WTC11 (cell line): ENCODE measurements at regions not wholly inside any gene's neighbourhood (a gene's known extent, or its start where the extent isn't known, plus 50 kb on each side); places are given as distances from the start of the nearest gene placed in this dataset.

ENCODE experiments used
- ATAC-seq: fragments of 200-7000 bp; cut with Tn5 transposase; 2 replicates; pipeline ENCODE4 v1.10.0; 2021; ENCODE audit warnings: mild to moderate bottlenecking, moderate library complexity
- CTCF ChIA-PET: fragments of 300-600 bp; sonication (Branson Sonifier 250); formaldehyde crosslinking; loops from one replicate; lab custom pipeline; 2021; ENCODE audit warnings: antibody characterized with exemption; lab: Charles Lee
- POLR2A ChIA-PET: fragments of 350-600 bp; sonication (Branson Sonifier 250); formaldehyde crosslinking; loops from one replicate; lab custom pipeline; 2021; ENCODE audit warnings: antibody characterized with exemption; lab: Charles Lee
- DNase-seq: peaks from one replicate; pipeline ENCODE4 v3.0.0; 2021; ENCODE audit warnings: low spot score
- H3K27ac Mint-ChIP-seq: 2 replicates; pipeline ENCODE4 v1.8.0; 2021; ENCODE audit warnings: mixed read lengths
- H3K27me3 Mint-ChIP-seq: 2 replicates; pipeline ENCODE4 v1.8.0; 2021; ENCODE audit warnings: low read depth, mild to moderate bottlenecking, moderate library complexity, mixed read lengths
- H3K36me3 Mint-ChIP-seq: 2 replicates; pipeline ENCODE4 v1.8.0; 2021; ENCODE audit warnings: mixed read lengths
- H3K4me1 Mint-ChIP-seq: 2 replicates; pipeline ENCODE4 v1.8.0; 2022; ENCODE audit warnings: mixed read lengths
- H3K4me3 Mint-ChIP-seq: 2 replicates; pipeline ENCODE4 v1.8.0; 2021; ENCODE audit warnings: mild to moderate bottlenecking, moderate library complexity, mixed read lengths
- H3K9me3 Mint-ChIP-seq: 2 replicates; pipeline ENCODE4 v1.8.0; 2021; ENCODE audit warnings: mixed read lengths
- ATF1 ChIP-seq: sonication (generic); formaldehyde crosslinking; IDR thresholded peaks from 2 replicates; pipeline ENCODE4 v1.8.1; 2023; ENCODE audit warnings: mild to moderate bottlenecking, moderate library complexity, missing genetic modification reagents
- ETV6 ChIP-seq: sonication (generic); formaldehyde crosslinking; IDR thresholded peaks from 2 replicates; pipeline ENCODE4 v1.8.1; 2022; ENCODE audit warnings: mild to moderate bottlenecking, missing genetic modification reagents
- KAT7 ChIP-seq: sonication (generic); formaldehyde crosslinking; IDR thresholded peaks from 2 replicates; pipeline ENCODE4 v1.8.1; 2023; ENCODE audit warnings: missing genetic modification reagents, mild to moderate bottlenecking, borderline replicate concordance
- NFATC4 ChIP-seq: fragments of 250-450 bp; sonication (Bioruptor Pico); IDR thresholded peaks from 2 replicates; pipeline ENCODE4 v1.9.0; 2021; ENCODE audit warnings: mild to moderate bottlenecking
- SMAD4 ChIP-seq: sonication (generic); formaldehyde crosslinking; IDR thresholded peaks from 2 replicates; pipeline ENCODE4 v1.8.0; 2022; ENCODE audit warnings: mild to moderate bottlenecking, missing genetic modification reagents
- SP1 ChIP-seq: sonication (generic); formaldehyde crosslinking; conservative IDR thresholded peaks from 2 replicates; pipeline ENCODE4 v1.8.1; 2022; ENCODE audit warnings: missing genetic modification reagents
- TP53 ChIP-seq: sonication (generic); formaldehyde crosslinking; IDR thresholded peaks from 2 replicates; pipeline ENCODE4 v1.8.1; 2023; ENCODE audit warnings: mild to moderate bottlenecking, missing genetic modification reagents
- ZNF232 ChIP-seq: sonication (generic); formaldehyde crosslinking; IDR thresholded peaks from 2 replicates; pipeline ENCODE4 v1.8.0; 2022; ENCODE audit warnings: mild to moderate bottlenecking, missing genetic modification reagents
- ZNF423 ChIP-seq: fragments of 250-450 bp; sonication (Bioruptor Pico); IDR thresholded peaks from 2 replicates; pipeline ENCODE4 v2.1.2; 2022; ENCODE audit warnings: mild to moderate bottlenecking, moderate library complexity
- ZNF671 ChIP-seq: fragments of 250-450 bp; sonication (Bioruptor Pico); IDR thresholded peaks from 2 replicates; pipeline ENCODE4 v1.8.0; 2021; ENCODE audit warnings: mild to moderate bottlenecking
- TF ChIP-seq, protein P1 (sequence below): fragments of 250-450 bp; sonication (Bioruptor Pico); IDR thresholded peaks from 2 replicates; pipeline ENCODE4 v2.1.2; 2022; ENCODE audit warnings: mild to moderate bottlenecking, moderate library complexity
- TF ChIP-seq, protein P2 (sequence below): sonication (generic); formaldehyde crosslinking; IDR thresholded peaks from 2 replicates; pipeline ENCODE4 v1.8.1; 2023; ENCODE audit warnings: mild to moderate bottlenecking, missing genetic modification reagents, borderline replicate concordance
- TF ChIP-seq, protein P3 (sequence below): sonication (generic); formaldehyde crosslinking; IDR thresholded peaks from 2 replicates; pipeline ENCODE4 v1.8.0; 2022; ENCODE audit warnings: mild to moderate bottlenecking, missing genetic modification reagents
- TF ChIP-seq, protein P4 (sequence below): fragments of 200-600 bp; IDR thresholded peaks from 2 replicates; pipeline ENCODE4 v1.8.0; 2022; ENCODE audit warnings: antibody characterized with exemption
- TF ChIP-seq, protein P5 (sequence below): sonication (generic); formaldehyde crosslinking; IDR thresholded peaks from 2 replicates; pipeline ENCODE4 v1.8.0; 2022; ENCODE audit warnings: mild to moderate bottlenecking, missing genetic modification reagents
- TF ChIP-seq, protein P6 (sequence below): sonication (generic); formaldehyde crosslinking; IDR thresholded peaks from 2 replicates; pipeline ENCODE4 v1.8.1; 2022; ENCODE audit warnings: mild to moderate bottlenecking, missing genetic modification reagents, moderate library complexity, borderline replicate concordance
- TF ChIP-seq, protein P7 (sequence below): sonication (generic); formaldehyde crosslinking; IDR thresholded peaks from 2 replicates; pipeline ENCODE4 v1.8.1; 2022; ENCODE audit warnings: missing genetic modification reagents, borderline replicate concordance
- TF ChIP-seq, protein P8 (sequence below): fragments of 250-450 bp; sonication (Bioruptor Pico); conservative IDR thresholded peaks from 2 replicates; pipeline ENCODE4 v1.9.0; 2021; ENCODE audit warnings: mild to moderate bottlenecking

DNA sequence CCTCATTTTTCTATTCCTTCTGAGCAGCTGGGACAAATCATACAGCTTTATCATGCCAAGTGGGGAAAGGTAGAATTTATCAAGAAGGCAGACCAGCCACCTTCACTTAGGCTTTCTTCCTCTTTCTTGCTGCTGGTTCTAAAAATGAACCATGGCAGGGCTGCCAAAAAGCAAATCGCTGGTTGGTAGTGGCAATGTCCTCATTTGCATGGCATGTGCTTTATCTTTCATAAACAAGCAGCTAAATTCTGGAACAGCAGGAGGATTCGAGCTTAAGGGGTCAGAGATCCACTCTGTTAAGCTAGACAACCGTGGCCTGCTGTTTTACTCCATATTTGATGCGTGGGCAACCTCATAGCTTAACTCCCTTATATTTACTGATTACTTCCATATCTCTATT lies 91.3 kb downstream of the RPE65 start:
- no peak for ATAC-seq
- H3K4me1 Mint-ChIP-seq = peaks cover 12% of the 10 kb centered on the region
- DNase-seq = no peak
- no peak overlapping the region for H3K4me3 Mint-ChIP-seq
- TF ChIP-seq, protein P1, sequence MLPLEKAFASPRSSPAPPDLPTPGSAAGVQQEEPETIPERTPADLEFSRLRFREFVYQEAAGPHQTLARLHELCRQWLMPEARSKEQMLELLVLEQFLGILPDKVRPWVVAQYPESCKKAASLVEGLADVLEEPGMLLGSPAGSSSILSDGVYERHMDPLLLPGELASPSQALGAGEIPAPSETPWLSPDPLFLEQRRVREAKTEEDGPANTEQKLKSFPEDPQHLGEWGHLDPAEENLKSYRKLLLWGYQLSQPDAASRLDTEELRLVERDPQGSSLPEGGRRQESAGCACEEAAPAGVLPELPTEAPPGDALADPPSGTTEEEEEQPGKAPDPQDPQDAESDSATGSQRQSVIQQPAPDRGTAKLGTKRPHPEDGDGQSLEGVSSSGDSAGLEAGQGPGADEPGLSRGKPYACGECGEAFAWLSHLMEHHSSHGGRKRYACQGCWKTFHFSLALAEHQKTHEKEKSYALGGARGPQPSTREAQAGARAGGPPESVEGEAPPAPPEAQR (CRISPR knock-in tag) = no peak
- TF ChIP-seq, protein P2, sequence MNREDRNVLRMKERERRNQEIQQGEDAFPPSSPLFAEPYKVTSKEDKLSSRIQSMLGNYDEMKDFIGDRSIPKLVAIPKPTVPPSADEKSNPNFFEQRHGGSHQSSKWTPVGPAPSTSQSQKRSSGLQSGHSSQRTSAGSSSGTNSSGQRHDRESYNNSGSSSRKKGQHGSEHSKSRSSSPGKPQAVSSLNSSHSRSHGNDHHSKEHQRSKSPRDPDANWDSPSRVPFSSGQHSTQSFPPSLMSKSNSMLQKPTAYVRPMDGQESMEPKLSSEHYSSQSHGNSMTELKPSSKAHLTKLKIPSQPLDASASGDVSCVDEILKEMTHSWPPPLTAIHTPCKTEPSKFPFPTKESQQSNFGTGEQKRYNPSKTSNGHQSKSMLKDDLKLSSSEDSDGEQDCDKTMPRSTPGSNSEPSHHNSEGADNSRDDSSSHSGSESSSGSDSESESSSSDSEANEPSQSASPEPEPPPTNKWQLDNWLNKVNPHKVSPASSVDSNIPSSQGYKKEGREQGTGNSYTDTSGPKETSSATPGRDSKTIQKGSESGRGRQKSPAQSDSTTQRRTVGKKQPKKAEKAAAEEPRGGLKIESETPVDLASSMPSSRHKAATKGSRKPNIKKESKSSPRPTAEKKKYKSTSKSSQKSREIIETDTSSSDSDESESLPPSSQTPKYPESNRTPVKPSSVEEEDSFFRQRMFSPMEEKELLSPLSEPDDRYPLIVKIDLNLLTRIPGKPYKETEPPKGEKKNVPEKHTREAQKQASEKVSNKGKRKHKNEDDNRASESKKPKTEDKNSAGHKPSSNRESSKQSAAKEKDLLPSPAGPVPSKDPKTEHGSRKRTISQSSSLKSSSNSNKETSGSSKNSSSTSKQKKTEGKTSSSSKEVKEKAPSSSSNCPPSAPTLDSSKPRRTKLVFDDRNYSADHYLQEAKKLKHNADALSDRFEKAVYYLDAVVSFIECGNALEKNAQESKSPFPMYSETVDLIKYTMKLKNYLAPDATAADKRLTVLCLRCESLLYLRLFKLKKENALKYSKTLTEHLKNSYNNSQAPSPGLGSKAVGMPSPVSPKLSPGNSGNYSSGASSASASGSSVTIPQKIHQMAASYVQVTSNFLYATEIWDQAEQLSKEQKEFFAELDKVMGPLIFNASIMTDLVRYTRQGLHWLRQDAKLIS (CRISPR knock-in tag) = no peak
- TF ChIP-seq, protein P3, sequence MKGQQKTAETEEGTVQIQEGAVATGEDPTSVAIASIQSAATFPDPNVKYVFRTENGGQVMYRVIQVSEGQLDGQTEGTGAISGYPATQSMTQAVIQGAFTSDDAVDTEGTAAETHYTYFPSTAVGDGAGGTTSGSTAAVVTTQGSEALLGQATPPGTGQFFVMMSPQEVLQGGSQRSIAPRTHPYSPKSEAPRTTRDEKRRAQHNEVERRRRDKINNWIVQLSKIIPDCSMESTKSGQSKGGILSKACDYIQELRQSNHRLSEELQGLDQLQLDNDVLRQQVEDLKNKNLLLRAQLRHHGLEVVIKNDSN (CRISPR knock-in tag) = no peak
- TF ChIP-seq KAT7 (CRISPR knock-in tag) = no peak
- no peak for TF ChIP-seq TP53 (CRISPR knock-in tag)
- TF ChIP-seq ZNF671 (CRISPR knock-in tag) = no peak
- no peak for TF ChIP-seq ZNF423 (CRISPR knock-in tag)
- TF ChIP-seq ZNF232 (CRISPR knock-in tag) = no peak
- no peak for TF ChIP-seq ETV6 (CRISPR knock-in tag)
- no peak for TF ChIP-seq SP1 (CRISPR knock-in tag)
- TF ChIP-seq NFATC4 (CRISPR knock-in tag) = no peak
- TF ChIP-seq, all 79 proteins: peak for 0
- Mint-ChIP-seq H3K27me3 (no peaks in the 10 kb centered on the region; the same call in 1 of the 2 replicates), H3K36me3 (no peaks in the 10 kb centered on the region), H3K9me3 (no peaks in the 10 kb centered on the region), H3K27ac (no peak overlapping the region)
- POLR2A ChIA-PET = interaction anchor here (0.6 kb wide), 1 partner anchor 238 kb away, joined by 3 read pairs; no protein-coding TSS in a partner anchor
- CTCF ChIA-PET = interaction anchor here (0.8 to 1.9 kb wide), 2 partner anchors 16 to 242 kb away, joined by 3 to 6 read pairs; no protein-coding TSS in a partner anchor

DNA sequence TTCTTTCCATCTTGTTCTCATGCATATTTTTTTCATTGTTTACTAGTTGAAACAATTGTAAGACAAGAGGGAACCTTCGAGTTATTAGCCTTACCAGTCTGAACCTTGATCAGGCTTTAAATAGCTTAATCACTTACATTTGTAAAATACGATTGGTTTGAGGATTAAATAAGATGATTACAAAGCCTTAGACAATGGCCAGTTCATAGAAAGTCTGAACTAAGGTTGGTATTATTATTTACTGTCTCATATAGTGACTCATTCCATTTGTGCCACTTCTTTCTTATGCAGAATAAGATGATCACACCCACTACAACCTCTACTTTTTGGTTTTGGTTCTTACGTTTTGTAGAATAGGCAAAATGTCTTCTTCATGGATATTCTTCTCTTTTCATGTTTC lies 94.1 kb downstream of the RPE65 start:
- TF ChIP-seq ATF1 (CRISPR knock-in tag) (no peak), SMAD4 (CRISPR knock-in tag) (no peak)
- TF ChIP-seq, protein P4, sequence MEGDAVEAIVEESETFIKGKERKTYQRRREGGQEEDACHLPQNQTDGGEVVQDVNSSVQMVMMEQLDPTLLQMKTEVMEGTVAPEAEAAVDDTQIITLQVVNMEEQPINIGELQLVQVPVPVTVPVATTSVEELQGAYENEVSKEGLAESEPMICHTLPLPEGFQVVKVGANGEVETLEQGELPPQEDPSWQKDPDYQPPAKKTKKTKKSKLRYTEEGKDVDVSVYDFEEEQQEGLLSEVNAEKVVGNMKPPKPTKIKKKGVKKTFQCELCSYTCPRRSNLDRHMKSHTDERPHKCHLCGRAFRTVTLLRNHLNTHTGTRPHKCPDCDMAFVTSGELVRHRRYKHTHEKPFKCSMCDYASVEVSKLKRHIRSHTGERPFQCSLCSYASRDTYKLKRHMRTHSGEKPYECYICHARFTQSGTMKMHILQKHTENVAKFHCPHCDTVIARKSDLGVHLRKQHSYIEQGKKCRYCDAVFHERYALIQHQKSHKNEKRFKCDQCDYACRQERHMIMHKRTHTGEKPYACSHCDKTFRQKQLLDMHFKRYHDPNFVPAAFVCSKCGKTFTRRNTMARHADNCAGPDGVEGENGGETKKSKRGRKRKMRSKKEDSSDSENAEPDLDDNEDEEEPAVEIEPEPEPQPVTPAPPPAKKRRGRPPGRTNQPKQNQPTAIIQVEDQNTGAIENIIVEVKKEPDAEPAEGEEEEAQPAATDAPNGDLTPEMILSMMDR = no peak
- TF ChIP-seq, protein P5, sequence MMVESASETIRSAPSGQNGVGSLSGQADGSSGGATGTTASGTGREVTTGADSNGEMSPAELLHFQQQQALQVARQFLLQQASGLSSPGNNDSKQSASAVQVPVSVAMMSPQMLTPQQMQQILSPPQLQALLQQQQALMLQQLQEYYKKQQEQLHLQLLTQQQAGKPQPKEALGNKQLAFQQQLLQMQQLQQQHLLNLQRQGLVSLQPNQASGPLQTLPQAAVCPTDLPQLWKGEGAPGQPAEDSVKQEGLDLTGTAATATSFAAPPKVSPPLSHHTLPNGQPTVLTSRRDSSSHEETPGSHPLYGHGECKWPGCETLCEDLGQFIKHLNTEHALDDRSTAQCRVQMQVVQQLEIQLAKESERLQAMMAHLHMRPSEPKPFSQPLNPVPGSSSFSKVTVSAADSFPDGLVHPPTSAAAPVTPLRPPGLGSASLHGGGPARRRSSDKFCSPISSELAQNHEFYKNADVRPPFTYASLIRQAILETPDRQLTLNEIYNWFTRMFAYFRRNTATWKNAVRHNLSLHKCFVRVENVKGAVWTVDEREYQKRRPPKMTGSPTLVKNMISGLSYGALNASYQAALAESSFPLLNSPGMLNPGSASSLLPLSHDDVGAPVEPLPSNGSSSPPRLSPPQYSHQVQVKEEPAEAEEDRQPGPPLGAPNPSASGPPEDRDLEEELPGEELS (CRISPR knock-in tag) = no peak
- TF ChIP-seq, protein P6, sequence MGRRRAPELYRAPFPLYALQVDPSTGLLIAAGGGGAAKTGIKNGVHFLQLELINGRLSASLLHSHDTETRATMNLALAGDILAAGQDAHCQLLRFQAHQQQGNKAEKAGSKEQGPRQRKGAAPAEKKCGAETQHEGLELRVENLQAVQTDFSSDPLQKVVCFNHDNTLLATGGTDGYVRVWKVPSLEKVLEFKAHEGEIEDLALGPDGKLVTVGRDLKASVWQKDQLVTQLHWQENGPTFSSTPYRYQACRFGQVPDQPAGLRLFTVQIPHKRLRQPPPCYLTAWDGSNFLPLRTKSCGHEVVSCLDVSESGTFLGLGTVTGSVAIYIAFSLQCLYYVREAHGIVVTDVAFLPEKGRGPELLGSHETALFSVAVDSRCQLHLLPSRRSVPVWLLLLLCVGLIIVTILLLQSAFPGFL (CRISPR knock-in tag) = no peak
- TF ChIP-seq, protein P7, sequence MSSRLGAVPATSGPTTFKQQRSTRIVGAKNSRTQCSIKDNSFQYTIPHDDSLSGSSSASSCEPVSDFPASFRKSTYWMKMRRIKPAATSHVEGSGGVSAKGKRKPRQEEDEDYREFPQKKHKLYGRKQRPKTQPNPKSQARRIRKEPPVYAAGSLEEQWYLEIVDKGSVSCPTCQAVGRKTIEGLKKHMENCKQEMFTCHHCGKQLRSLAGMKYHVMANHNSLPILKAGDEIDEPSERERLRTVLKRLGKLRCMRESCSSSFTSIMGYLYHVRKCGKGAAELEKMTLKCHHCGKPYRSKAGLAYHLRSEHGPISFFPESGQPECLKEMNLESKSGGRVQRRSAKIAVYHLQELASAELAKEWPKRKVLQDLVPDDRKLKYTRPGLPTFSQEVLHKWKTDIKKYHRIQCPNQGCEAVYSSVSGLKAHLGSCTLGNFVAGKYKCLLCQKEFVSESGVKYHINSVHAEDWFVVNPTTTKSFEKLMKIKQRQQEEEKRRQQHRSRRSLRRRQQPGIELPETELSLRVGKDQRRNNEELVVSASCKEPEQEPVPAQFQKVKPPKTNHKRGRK (CRISPR knock-in tag) = no peak
- TF ChIP-seq, protein P8, sequence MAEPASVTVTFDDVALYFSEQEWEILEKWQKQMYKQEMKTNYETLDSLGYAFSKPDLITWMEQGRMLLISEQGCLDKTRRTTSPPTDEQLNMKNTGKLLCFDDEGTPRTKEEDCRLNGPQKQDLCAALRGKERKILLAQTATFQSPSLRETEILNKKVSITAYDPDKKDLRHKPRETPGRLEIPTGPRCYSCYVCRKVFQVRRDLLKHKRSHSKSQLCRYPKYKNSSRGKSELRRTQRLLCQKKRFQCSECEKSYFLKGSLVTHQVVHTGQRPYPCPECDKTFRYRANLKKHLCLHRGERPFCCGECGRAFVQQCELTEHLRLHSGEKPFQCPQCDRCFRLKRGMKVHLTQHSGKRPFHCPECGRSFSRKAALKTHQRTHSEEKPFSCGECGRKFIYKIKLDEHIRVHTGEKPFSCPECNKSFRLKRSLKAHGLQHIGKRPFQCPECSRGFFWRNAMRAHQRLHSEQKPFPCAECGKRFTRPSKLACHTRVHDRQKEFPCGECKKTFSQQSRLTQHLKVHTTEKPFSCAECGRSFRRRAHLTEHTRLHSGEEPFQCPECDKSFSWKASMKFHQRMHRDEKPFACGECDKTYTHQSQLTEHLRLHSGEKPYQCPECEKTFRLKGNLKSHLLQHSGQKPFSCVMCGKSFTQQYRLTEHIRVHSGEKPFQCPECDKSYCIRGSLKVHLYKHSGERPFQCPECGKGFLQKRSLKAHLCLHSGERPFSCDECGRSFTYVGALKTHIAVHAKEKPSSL (CRISPR knock-in tag) = no peak
- Mint-ChIP-seq H3K4me3 (no peak overlapping the region), H3K36me3 (no peaks in the 10 kb centered on the region), H3K9me3 (no peaks in the 10 kb centered on the region), H3K27ac (no peak overlapping the region), H3K4me1 (peaks cover 12% of the 10 kb centered on the region), H3K27me3 (no peaks in the 10 kb centered on the region; the same call in 1 of the 2 replicates)
- ChIA-PET POLR2A (no interaction called here), CTCF (interaction anchor here (1.6 to 2.1 kb wide), 2 partner anchors 13 to 235 kb away, joined by 5 read pairs; no protein-coding TSS in a partner anchor)
- no peak for ATAC-seq
- DNase-seq = no peak
